GM12892 (cell line): ENCODE measurements at regions not wholly inside any gene's neighbourhood (a gene's known extent, or its start where the extent isn't known, plus 50 kb on each side); places are given as distances from the start of the nearest gene placed in this dataset.

ENCODE experiments used
- POLR2A ChIP-seq: IDR thresholded peaks from 2 replicates; pipeline ENCODE4 v1.6.1; 2011; ENCODE audit warnings: low read depth, low read length, control low read depth
- POLR2AphosphoS5 ChIP-seq: IDR thresholded peaks from 2 replicates; pipeline ENCODE4 v1.6.1; 2011; ENCODE audit warnings: low read depth, low read length, control low read depth
- TAF1 ChIP-seq: IDR thresholded peaks from 2 replicates; pipeline ENCODE4 v1.6.1; 2011; ENCODE audit warnings: low read depth, mild to moderate bottlenecking, control low read depth, low read length, borderline replicate concordance

GRCh38 chr3:187458921-187459320 is 90.7 kb downstream of the RTP4 start:
- TF ChIP-seq POLR2A (no peak), POLR2AphosphoS5 (no peak), TAF1 (no peak)
